Medulla oblongata (tissue), 1 donor: ENCODE measurements at regions not wholly inside any gene's neighbourhood (a gene's known extent, or its start where the extent isn't known, plus 50 kb on each side); places are given as distances from the start of the nearest gene placed in this dataset.

ENCODE experiments used
- DNase-seq: peaks from one replicate; pipeline ENCODE4 v3.0.0-alpha.2; 2015; ENCODE audit errors: extremely low spot score

- DNase-seq, result no peak
These were observed 1508.1 kb downstream of the TECRL start for GRCh38 chr4:62901101-62901500.

- no peak for DNase-seq
These were observed 1509.4 kb downstream of the TECRL start for GRCh38 chr4:62899646-62900364.

GRCh38 chr4:62898115-62898514, 1511.1 kb downstream of the TECRL start:
- no peak for DNase-seq

- no peak for DNase-seq
These were observed 1512.5 kb downstream of the TECRL start for GRCh38 chr4:62896721-62897120.

- DNase-seq, result no peak
These were observed 1527.3 kb downstream of the TECRL start for GRCh38 chr4:62881901-62882300.

- no peak for DNase-seq
These were observed 1528.0 kb downstream of the TECRL start for GRCh38 chr4:62881210-62881609.

GRCh38 chr4:62872856-62873255, 1536.4 kb downstream of the TECRL start:
- no peak for DNase-seq

- DNase-seq, result no peak
These were observed 1538.2 kb downstream of the TECRL start for GRCh38 chr4:62871078-62871477.

- DNase-seq, result no peak
These were observed 1538.8 kb downstream of the TECRL start for GRCh38 chr4:62870451-62870850.

- DNase-seq, result no peak
These were observed 1544.0 kb downstream of the TECRL start for GRCh38 chr4:62865261-62865660.

GRCh38 chr4:62849696-62850095, 1559.6 kb downstream of the TECRL start:
- no peak for DNase-seq

- no peak for DNase-seq
These were observed 1573.6 kb downstream of the TECRL start for GRCh38 chr4:62835631-62836030.

GRCh38 chr4:62822306-62822705, 1586.9 kb downstream of the TECRL start:
- DNase-seq, result no peak

- DNase-seq, result no peak
These were observed 1592.7 kb downstream of the TECRL start for GRCh38 chr4:62816566-62816965.

- peak; percentile 26 for DNase-seq
These were observed 1594.7 kb downstream of the TECRL start for GRCh38 chr4:62814510-62815047.

- no peak for DNase-seq
These were observed 1602.4 kb downstream of the TECRL start for GRCh38 chr4:62806816-62807215.

- no peak for DNase-seq
These were observed 1603.9 kb downstream of the ADGRL3 start for GRCh38 chr4:62804075-62804474.

- DNase-seq, result no peak
These were observed 1597.1 kb downstream of the ADGRL3 start for GRCh38 chr4:62797221-62797620.

GRCh38 chr4:62791386-62791785, 1591.3 kb downstream of the ADGRL3 start:
- DNase-seq, result no peak

GRCh38 chr4:62771983-62772557, 1571.9 kb downstream of the ADGRL3 start:
- DNase-seq, result no peak

- DNase-seq, result no peak
These were observed 1540.2 kb downstream of the ADGRL3 start for GRCh38 chr4:62740296-62740695.

GRCh38 chr4:62717154-62717553, 1517.0 kb downstream of the ADGRL3 start:
- no peak for DNase-seq

- no peak for DNase-seq
These were observed 1511.4 kb downstream of the ADGRL3 start for GRCh38 chr4:62711575-62711974.
